ENCODE measurements at regions not wholly inside any gene's neighbourhood (a gene's known extent, or its start where the extent isn't known, plus 50 kb on each side); places are given as distances from the start of the nearest gene placed in this dataset.

DNA sequence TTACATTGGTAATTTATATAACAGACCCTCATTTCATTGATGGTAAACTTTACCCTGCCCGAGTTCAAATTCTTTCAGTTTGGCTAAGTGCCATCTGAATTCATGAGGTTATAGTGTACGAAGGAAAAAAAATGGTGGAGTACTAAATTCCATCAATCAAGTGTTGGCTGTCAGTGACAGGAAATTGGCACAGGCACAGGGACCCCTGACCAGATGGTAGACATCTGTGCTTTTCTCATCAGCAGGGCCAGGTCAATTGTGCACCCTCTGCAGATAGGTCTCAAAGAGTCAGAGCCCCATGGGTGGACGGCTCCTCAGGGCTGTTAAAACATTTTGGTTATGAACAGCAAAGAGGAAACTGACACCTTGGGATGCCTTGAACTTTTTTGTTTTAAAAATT lies 439.2 kb downstream of the SETBP1 start:
- Mint-ChIP-seq H3K4me1 (ENCODE audit: low read depth) (no peaks in the 10 kb centered on the region), H3K9me3 (peaks cover 2% of the 10 kb centered on the region), H3K27ac (no peak overlapping the region), H3K4me3 (no peak overlapping the region), H3K36me3 (ENCODE audit: low read depth) (no peaks in the 10 kb centered on the region), H3K27me3 (ENCODE audit: low read depth) (no peaks in the 10 kb centered on the region)
- no peak for DNase-seq
- intact Hi-C loops (cut with micrococcal nuclease), result no loop called here
- CTCF ChIA-PET, result no interaction called here

DNA sequence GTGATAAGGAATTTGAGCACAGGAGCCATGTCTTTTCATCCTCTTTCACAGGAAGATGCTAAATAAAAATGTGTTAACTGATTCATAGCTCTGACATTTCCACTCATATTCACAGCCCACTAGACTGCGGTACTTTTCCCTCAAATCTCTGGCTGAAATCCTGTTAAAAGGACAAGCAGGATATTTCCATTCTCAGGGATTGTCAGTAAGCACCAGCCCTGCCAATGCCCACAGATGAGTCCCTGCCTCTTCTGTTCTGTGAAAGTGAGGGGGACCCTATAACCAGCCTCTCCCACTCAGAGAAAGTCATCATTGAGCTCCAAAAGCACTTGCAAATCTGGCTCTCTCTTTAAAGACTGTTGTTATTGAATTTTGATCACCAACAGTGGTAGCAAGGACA lies 440.5 kb downstream of the SETBP1 start:
- intact Hi-C loops (cut with micrococcal nuclease), result no loop called here
- Mint-ChIP-seq H3K27me3 (ENCODE audit: low read depth) (no peaks in the 10 kb centered on the region), H3K27ac (no peak overlapping the region), H3K36me3 (ENCODE audit: low read depth) (no peaks in the 10 kb centered on the region), H3K4me3 (no peak overlapping the region), H3K4me1 (ENCODE audit: low read depth) (no peaks in the 10 kb centered on the region), H3K9me3 (peaks cover 2% of the 10 kb centered on the region)
- no peak for DNase-seq
- CTCF ChIA-PET, result interaction anchor here (0.6 kb wide), 1 partner anchor 846 kb away, joined by 3 read pairs; no protein-coding TSS in a partner anchor

DNA sequence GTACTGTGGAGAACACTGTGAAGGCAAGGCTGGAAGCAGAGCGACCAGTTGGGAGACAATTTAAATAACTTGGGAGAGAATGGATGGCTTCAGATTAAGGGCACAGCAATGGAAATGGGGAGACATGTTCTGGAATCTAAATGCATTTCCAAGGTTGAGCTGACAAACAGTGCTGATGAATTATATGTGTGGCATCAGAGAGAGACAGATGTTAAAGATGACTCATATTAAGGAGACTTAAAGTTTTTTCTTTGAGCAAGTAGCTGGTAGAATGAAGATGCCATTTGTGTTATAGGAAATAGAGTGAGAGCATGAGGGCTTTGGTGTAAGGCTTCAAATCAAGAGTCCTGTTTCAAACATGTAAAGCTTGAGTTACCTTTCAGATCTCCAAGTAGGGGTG lies 441.8 kb downstream of the SETBP1 start:
- Mint-ChIP-seq H3K36me3 (ENCODE audit: low read depth) (no peaks in the 10 kb centered on the region), H3K4me1 (ENCODE audit: low read depth) (no peaks in the 10 kb centered on the region), H3K4me3 (no peak overlapping the region), H3K27ac (no peak overlapping the region), H3K9me3 (peaks cover 2% of the 10 kb centered on the region), H3K27me3 (ENCODE audit: low read depth) (no peaks in the 10 kb centered on the region)
- CTCF ChIA-PET, result no interaction called here
- no peak for DNase-seq
- intact Hi-C loops (cut with micrococcal nuclease), result no loop called here

DNA sequence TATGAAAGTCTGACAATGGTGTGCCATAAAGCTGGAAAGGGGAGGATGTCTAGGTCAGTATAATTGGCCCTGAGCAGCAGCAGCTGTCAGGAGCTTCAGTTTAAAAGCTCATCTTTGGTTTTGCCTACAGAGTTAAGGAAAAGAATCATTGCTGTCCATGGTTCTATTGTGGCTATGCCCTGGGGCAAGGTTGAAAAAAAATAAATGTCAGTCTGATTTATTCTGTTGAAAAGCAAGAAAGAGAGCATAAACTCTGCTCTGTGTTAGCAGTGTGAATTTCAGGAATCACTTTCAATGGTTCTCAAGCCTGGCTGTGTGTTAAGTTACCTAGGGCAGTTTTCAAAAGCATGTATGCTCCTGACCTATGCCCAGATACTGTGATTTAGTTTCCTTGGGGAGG lies 446.7 kb downstream of the SETBP1 start:
- no peaks in the 10 kb centered on the region for H3K36me3 Mint-ChIP-seq (ENCODE audit: low read depth)
- H3K4me3 Mint-ChIP-seq, result no peak overlapping the region
- H3K27me3 Mint-ChIP-seq (ENCODE audit: low read depth), result no peaks in the 10 kb centered on the region
- no peaks in the 10 kb centered on the region for H3K9me3 Mint-ChIP-seq
- CTCF ChIA-PET, result interaction anchor here (0.6 kb wide), 1 partner anchor 769 kb away, joined by 3 read pairs; no protein-coding TSS in a partner anchor
- no peak overlapping the region for H3K27ac Mint-ChIP-seq
- DNase-seq, result no peak
- H3K4me1 Mint-ChIP-seq (ENCODE audit: low read depth), result no peaks in the 10 kb centered on the region
- intact Hi-C loops (cut with micrococcal nuclease), result no loop called here

DNA sequence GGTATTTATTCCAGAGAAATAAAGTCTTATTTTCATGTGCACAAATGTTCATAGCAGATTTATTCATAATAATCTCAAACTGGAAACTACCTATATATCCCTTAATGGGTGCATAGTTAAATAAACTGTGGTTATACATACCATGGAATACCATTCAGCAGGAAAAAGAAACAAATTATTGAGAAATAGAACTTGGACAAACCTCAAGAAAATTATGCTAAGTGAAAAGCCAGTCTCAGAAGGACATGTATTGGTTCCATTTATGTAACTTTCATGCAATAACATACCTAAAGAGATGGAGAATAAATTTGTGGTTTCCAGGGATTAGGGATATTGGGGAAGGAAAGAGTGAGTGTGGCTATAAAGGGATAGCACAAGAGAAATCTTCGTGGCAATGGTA lies 452.6 kb downstream of the SETBP1 start:
- intact Hi-C loops (cut with micrococcal nuclease), result no loop called here
- no peaks in the 10 kb centered on the region for H3K4me1 Mint-ChIP-seq (ENCODE audit: low read depth)

DNA sequence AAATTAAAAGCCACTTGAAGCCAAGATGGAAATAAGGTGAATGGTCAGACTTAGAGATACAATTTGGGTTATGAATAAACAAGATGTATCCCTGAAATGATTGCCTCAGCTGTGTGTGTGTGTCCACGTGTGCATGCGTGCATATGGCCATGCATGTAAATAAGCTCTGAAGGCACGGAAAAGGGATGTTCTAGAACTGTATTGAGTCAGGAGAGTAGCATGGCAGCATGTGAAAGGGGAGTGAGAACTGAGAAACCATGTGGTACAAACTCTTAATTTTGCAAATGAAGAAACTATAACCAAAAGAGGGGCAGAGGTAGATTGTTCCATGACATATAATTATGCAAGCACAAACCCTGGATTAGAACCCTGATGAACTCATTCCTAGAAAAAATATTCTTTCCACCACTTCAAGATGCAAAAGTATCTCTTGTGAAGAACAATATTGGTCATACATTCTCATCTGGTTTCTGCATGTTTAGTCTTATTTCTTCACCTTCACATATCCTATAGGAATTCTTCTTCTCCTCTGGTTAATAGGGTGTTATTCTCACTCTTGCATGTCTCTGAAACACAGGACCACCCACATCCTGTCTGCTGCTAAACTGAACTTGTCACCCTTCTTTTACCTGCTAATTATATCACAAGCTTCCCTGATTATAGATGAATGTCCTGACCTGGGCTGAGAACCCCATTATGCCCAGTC lies 455.8 kb downstream of the SETBP1 start:
- Mint-ChIP-seq H3K36me3 (ENCODE audit: low read depth) (no peaks in the 10 kb centered on the region), H3K4me3 (no peak overlapping the region), H3K27ac (no peak overlapping the region), H3K9me3 (peaks cover 2% of the 10 kb centered on the region), H3K27me3 (ENCODE audit: low read depth) (peaks cover 2% of the 10 kb centered on the region), H3K4me1 (ENCODE audit: low read depth) (no peaks in the 10 kb centered on the region)
- CTCF ChIA-PET, result no interaction called here
- intact Hi-C loops (cut with micrococcal nuclease), result no loop called here
- DNase-seq, result no peak

More for the DNA sequence above, 452.6 kb downstream of the SETBP1 start:
- H3K36me3 Mint-ChIP-seq (ENCODE audit: low read depth), result no peaks in the 10 kb centered on the region
- no peak for DNase-seq
- no peak overlapping the region for H3K4me3 Mint-ChIP-seq
- CTCF ChIA-PET, result no interaction called here
- H3K27me3 Mint-ChIP-seq (ENCODE audit: low read depth), result peaks cover 2% of the 10 kb centered on the region
- H3K27ac Mint-ChIP-seq, result no peak overlapping the region
- no peaks in the 10 kb centered on the region for H3K9me3 Mint-ChIP-seq

DNA sequence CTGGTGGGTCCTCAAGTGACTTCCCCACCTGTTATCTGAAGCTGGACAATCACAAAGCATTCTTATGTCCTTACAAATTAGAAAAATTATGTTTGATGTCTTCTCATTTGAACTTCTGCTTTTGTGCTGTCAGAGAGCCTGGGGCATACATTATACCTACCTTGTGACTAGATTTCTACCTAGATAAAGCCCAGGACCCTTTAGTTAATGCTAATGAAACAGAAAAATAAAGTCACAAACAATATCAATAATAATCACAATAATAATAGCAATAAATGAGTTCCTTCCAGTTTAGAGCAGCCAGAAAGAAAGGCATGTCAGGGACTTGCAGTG lies 456.4 kb downstream of the SETBP1 start:
- Mint-ChIP-seq H3K27me3 (ENCODE audit: low read depth) (peaks cover 2% of the 10 kb centered on the region), H3K27ac (no peak overlapping the region), H3K4me3 (no peak overlapping the region), H3K4me1 (ENCODE audit: low read depth) (no peaks in the 10 kb centered on the region), H3K36me3 (ENCODE audit: low read depth) (no peaks in the 10 kb centered on the region), H3K9me3 (peaks cover 2% of the 10 kb centered on the region)
- intact Hi-C loops (cut with micrococcal nuclease), result no loop called here
- no peak for DNase-seq
- CTCF ChIA-PET, result no interaction called here

DNA sequence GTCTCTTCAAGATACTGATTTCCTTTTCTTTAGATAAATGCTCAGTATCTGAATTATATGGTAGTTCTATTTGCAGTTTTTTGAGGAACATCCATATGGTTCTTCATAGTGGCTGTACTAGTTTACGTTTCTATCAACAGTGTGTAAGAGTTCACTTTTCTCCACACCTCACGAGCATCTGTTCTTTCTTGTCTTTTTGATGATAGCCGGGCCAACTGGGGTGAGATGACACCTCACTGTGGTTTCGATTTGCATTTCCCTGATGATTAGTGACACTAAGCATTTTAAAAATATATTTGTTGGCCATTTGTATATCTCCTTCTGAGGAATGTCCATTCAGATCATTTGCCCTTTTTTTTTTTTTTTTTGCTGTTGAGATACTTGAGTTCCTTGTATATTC lies 458.8 kb downstream of the SETBP1 start:
- no peaks in the 10 kb centered on the region for H3K36me3 Mint-ChIP-seq (ENCODE audit: low read depth)
- H3K9me3 Mint-ChIP-seq, result peaks cover 2% of the 10 kb centered on the region
- no peak overlapping the region for H3K27ac Mint-ChIP-seq
- no peaks in the 10 kb centered on the region for H3K4me1 Mint-ChIP-seq (ENCODE audit: low read depth)
- no peak overlapping the region for H3K4me3 Mint-ChIP-seq
- H3K27me3 Mint-ChIP-seq (ENCODE audit: low read depth), result peaks cover 2% of the 10 kb centered on the region
- intact Hi-C loops (cut with micrococcal nuclease), result no loop called here
- DNase-seq, result no peak
- CTCF ChIA-PET, result no interaction called here

DNA sequence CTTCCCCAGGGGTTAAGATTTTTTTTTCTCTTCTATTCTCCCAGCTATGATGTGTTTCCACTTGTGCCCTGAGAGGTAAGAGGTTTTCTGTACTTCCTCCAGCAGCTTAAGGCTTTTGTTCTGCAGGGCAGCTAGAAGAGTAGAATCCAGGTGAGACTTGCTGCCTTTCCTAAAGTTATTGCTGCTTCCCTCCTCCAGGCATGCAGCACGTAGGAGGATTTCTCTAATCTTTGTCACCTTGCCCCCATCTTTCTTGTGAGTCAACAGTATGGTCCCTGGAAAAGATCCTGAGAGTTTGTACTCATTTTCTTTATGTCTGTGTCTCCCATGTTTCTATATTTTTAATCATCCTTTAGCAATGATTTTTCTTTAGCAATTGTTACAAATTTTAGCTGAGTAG lies 462.2 kb downstream of the SETBP1 start:
- Mint-ChIP-seq H3K27me3 (ENCODE audit: low read depth) (no peaks in the 10 kb centered on the region), H3K4me1 (ENCODE audit: low read depth) (no peaks in the 10 kb centered on the region), H3K36me3 (ENCODE audit: low read depth) (no peaks in the 10 kb centered on the region), H3K27ac (no peak overlapping the region), H3K4me3 (no peak overlapping the region), H3K9me3 (peaks cover 2% of the 10 kb centered on the region)
- intact Hi-C loops (cut with micrococcal nuclease), result no loop called here
- no peak for DNase-seq
- CTCF ChIA-PET, result no interaction called here

DNA sequence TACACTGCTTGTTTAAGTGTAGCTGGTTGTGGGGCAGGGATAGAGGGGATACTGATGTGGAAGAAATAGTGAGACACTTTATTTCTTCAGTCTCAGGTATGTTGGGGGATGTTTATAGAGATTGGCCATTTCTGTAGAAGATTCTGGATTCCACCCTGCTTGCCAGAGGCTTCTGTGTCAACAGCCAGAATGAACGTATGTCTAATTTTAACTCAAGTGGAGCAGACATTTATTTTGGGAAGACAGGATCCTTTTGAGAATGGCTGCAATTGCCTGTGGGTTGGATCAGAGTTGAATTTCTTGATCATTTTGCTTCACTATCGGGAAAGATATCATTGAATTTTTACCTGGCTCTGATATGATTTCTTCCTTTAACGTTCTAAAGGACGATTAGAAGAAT lies 465.6 kb upstream of the SLC14A2 start:
- no peaks in the 10 kb centered on the region for H3K9me3 Mint-ChIP-seq
- no peak overlapping the region for H3K27ac Mint-ChIP-seq
- H3K27me3 Mint-ChIP-seq (ENCODE audit: low read depth), result no peaks in the 10 kb centered on the region
- no peak for DNase-seq
- no peak overlapping the region for H3K4me3 Mint-ChIP-seq
- H3K4me1 Mint-ChIP-seq (ENCODE audit: low read depth), result no peaks in the 10 kb centered on the region
- H3K36me3 Mint-ChIP-seq (ENCODE audit: low read depth), result no peaks in the 10 kb centered on the region
- intact Hi-C loops (cut with micrococcal nuclease), result no loop called here
- CTCF ChIA-PET, result interaction anchor here (0.6 kb wide), 1 partner anchor 868 kb away, joined by 3 read pairs; no protein-coding TSS in a partner anchor

DNA sequence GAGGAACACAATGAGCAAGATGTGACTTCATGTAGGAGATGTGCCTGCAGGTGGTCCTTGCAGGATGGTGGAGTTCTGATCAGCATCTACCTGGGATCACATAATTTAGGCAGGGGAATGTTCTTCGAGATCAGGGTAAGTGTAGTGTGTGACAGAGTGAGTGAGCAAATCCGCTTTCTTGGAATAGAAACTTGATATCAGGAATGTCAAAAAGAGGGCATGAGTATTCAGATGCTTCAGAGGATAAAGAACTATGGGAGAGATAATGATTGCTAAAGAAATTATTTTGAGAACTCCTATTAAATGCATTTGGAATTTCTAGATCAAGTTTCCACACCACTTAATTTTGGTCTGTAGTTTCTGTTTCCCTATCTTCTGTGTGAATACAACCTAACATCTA lies 463.6 kb upstream of the SLC14A2 start:
- no peaks in the 10 kb centered on the region for H3K27me3 Mint-ChIP-seq (ENCODE audit: low read depth)
- H3K36me3 Mint-ChIP-seq (ENCODE audit: low read depth), result no peaks in the 10 kb centered on the region
- H3K4me1 Mint-ChIP-seq (ENCODE audit: low read depth), result no peaks in the 10 kb centered on the region
- no peak for DNase-seq
- H3K4me3 Mint-ChIP-seq, result no peak overlapping the region
- H3K9me3 Mint-ChIP-seq, result no peaks in the 10 kb centered on the region
- H3K27ac Mint-ChIP-seq, result no peak overlapping the region
- intact Hi-C loops (cut with micrococcal nuclease), result no loop called here
- CTCF ChIA-PET, result no interaction called here

DNA sequence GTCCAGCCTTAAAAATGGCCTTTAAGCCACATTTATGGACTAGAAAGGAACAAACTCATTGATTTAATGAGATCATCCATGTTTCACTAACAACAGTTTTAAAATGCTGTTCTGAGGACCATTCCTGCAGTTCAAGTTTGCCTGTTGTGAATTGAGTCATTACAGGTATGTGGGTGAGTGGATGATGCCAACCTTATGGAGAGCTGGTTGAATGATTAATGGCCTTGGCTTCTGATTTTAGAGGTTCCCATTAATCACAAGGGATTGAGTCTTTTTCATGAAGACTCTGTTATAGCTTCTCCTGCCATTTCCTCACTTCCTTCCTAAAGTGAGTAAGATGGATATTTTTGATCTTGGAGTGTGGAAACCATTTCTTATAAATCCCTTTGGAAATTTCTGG lies 459.8 kb upstream of the SLC14A2 start:
- no peak overlapping the region for H3K4me3 Mint-ChIP-seq
- no peaks in the 10 kb centered on the region for H3K4me1 Mint-ChIP-seq (ENCODE audit: low read depth)
- H3K27ac Mint-ChIP-seq, result no peak overlapping the region
- intact Hi-C loops (cut with micrococcal nuclease), result no loop called here
- H3K9me3 Mint-ChIP-seq, result no peaks in the 10 kb centered on the region
- CTCF ChIA-PET, result no interaction called here
- H3K27me3 Mint-ChIP-seq (ENCODE audit: low read depth), result no peaks in the 10 kb centered on the region
- DNase-seq, result no peak
- no peaks in the 10 kb centered on the region for H3K36me3 Mint-ChIP-seq (ENCODE audit: low read depth)

DNA sequence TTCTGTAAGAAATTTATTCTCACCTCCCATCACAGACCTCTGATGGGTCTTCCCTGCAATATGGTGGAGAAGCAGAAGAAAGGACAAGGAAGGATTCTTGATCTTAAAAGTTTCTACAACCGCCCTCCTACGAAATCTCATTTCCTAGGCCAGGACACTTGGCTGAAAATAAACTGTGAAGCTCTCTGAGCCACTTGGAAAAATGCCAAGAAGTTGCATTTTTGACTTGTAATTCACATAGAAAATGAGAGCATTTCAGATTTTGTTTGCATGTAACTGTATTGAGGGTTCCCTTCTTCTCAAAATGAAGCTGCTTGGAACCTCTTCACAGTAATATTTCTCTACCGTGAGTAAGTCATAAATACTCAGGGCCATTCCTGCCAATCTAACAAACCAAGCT lies 458.3 kb upstream of the SLC14A2 start:
- H3K4me1 Mint-ChIP-seq (ENCODE audit: low read depth), result no peaks in the 10 kb centered on the region
- peaks cover 1% of the 10 kb centered on the region for H3K9me3 Mint-ChIP-seq
- CTCF ChIA-PET, result no interaction called here
- peaks cover 6% of the 10 kb centered on the region for H3K27me3 Mint-ChIP-seq (ENCODE audit: low read depth)
- no peaks in the 10 kb centered on the region for H3K36me3 Mint-ChIP-seq (ENCODE audit: low read depth)
- intact Hi-C loops (cut with micrococcal nuclease), result no loop called here
- H3K4me3 Mint-ChIP-seq, result no peak overlapping the region
- no peak overlapping the region for H3K27ac Mint-ChIP-seq
- no peak for DNase-seq

DNA sequence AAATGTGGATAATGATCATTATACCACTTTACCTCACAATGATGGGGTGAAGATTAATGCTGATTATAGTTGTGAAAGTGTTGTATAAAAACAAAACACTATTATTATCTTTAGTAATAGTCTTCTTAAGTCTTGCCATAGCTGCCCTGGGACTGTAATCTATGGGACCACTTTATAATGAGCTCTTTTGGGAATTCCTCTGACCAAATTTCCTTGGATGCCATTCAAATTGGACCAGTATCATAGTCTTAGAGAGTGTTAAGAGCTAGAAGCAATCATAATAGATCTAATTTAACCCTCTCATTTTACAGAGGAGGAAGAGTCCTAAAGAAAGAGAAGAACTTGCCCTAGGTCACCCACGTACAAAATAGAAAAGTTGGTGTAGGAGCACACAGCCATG lies 457.7 kb upstream of the SLC14A2 start:
- CTCF ChIA-PET, result no interaction called here
- Mint-ChIP-seq H3K27ac (no peak overlapping the region), H3K27me3 (ENCODE audit: low read depth) (peaks cover 6% of the 10 kb centered on the region), H3K9me3 (peaks cover 1% of the 10 kb centered on the region), H3K4me3 (no peak overlapping the region), H3K4me1 (ENCODE audit: low read depth) (no peaks in the 10 kb centered on the region), H3K36me3 (ENCODE audit: low read depth) (no peaks in the 10 kb centered on the region)
- intact Hi-C loops (cut with micrococcal nuclease), result no loop called here
- no peak for DNase-seq
